SK-N-SH (cell line): ENCODE measurements at regions not wholly inside any gene's neighbourhood (a gene's known extent, or its start where the extent isn't known, plus 50 kb on each side); places are given as distances from the start of the nearest gene placed in this dataset.
"Not testable (repeated sequence)": the region's sequence is repeated elsewhere in the genome, so short reads cannot be mapped to it uniquely, and the experiment has no call there.

ENCODE experiments used
- GABPA ChIP-seq: IDR thresholded peaks from 2 replicates; pipeline ENCODE4 v1.4.0; 2012; ENCODE audit warnings: low read depth, mild to moderate bottlenecking
- TEAD4 ChIP-seq: IDR thresholded peaks from 2 replicates; pipeline ENCODE4 v1.4.0; 2012; ENCODE audit warnings: mild to moderate bottlenecking, borderline replicate concordance; ENCODE audit not compliant: insufficient read depth
- TF ChIP-seq, protein P1 (sequence below): fragments of 200-600 bp; sonication (generic); IDR thresholded peaks from 2 replicates; pipeline ENCODE4 v1.6.1; 2017; ENCODE audit warnings: antibody characterized with exemption, mild to moderate bottlenecking, moderate library complexity

DNA sequence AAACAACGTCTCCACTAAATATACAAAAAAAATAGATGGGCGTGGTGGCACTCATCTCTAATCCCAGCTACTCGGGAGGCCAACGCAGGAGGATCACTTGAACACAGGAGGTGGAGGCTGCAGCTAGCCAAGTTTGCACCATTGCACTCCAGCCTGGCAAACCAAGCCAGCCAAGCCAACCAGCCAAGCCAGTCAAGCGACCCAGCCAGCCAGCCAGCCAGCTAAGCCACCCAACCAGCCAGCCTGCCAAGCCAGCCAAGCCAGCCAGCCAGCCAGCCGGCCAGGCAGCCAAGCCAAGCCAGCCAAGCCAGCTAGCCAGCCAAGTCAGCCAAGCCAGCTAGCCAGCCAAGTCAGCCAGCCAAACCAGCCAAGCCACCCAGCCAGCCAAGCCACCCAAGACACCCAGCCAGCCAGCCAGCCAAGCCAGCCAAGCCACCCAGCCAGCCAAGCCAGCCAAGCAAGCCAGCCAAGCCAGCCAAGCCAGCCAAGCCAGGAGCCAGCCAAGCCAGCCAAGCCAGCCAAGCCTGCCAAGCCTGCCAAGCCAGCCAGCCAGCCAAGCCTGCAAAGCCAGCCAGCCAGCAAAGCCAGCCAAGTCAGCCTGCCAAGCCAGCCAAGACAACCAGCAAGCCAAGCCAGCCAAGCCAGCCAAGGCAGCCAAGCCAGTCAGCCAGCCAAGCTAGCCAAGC is 342.2 kb upstream of the PLGLB2 start:
- TF ChIP-seq GABPA, TEAD4: not testable (repeated sequence)
- TF ChIP-seq, protein P1, sequence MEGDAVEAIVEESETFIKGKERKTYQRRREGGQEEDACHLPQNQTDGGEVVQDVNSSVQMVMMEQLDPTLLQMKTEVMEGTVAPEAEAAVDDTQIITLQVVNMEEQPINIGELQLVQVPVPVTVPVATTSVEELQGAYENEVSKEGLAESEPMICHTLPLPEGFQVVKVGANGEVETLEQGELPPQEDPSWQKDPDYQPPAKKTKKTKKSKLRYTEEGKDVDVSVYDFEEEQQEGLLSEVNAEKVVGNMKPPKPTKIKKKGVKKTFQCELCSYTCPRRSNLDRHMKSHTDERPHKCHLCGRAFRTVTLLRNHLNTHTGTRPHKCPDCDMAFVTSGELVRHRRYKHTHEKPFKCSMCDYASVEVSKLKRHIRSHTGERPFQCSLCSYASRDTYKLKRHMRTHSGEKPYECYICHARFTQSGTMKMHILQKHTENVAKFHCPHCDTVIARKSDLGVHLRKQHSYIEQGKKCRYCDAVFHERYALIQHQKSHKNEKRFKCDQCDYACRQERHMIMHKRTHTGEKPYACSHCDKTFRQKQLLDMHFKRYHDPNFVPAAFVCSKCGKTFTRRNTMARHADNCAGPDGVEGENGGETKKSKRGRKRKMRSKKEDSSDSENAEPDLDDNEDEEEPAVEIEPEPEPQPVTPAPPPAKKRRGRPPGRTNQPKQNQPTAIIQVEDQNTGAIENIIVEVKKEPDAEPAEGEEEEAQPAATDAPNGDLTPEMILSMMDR, result not testable (repeated sequence)
